ENCODE measurements at regions not wholly inside any gene's neighbourhood (a gene's known extent, or its start where the extent isn't known, plus 50 kb on each side); places are given as distances from the start of the nearest gene placed in this dataset.

GRCh38 chr3:110958313-110959147 is 113.1 kb upstream of the NECTIN3 start:
- H3K27ac ChIP-seq: no peak overlapping the region
- H3K9me3 ChIP-seq (replicated peaks): no peaks in the 10 kb centered on the region; the same call in 1 of the 2 replicates
- H3K27me3 ChIP-seq (replicated peaks): no peaks in the 10 kb centered on the region
- no peaks in the 10 kb centered on the region for H3K36me3 ChIP-seq
- no peaks in the 10 kb centered on the region; the same call in 1 of the 2 replicates for H3K4me1 ChIP-seq (replicated peaks)
- no peak for DNase-seq (ENCODE audit: low read depth in 1 of 2, low spot score in 2 of 2)
- H3K4me3 ChIP-seq: no peak overlapping the region

GRCh38 chr3:110965976-110966375 is 105.6 kb upstream of the NECTIN3 start:
- Histone ChIP-seq H3K4me3 (no peak overlapping the region), H3K27me3 (replicated peaks) (no peaks in the 10 kb centered on the region), H3K36me3 (no peaks in the 10 kb centered on the region), H3K9me3 (replicated peaks) (peaks cover 4% of the 10 kb centered on the region; the same call in 1 of the 2 replicates), H3K27ac (no peak overlapping the region), H3K4me1 (replicated peaks) (0 out of 2 replicates have a peak, but pooled peaks cover 2% of the 10 kb centered on the region)
- DNase-seq (ENCODE audit: low read depth in 1 of 2, low spot score in 2 of 2): no peak

GRCh38 chr3:110966966-110967663 is 104.5 kb upstream of the NECTIN3 start:
- no peak overlapping the region for H3K4me3 ChIP-seq
- DNase-seq (ENCODE audit: low read depth in 1 of 2, low spot score in 2 of 2): no peak
- H3K36me3 ChIP-seq: no peaks in the 10 kb centered on the region
- peaks cover 4% of the 10 kb centered on the region; the same call in 1 of the 2 replicates for H3K9me3 ChIP-seq (replicated peaks)
- no peak overlapping the region for H3K27ac ChIP-seq
- 0 out of 2 replicates have a peak, but pooled peaks cover 2% of the 10 kb centered on the region for H3K4me1 ChIP-seq (replicated peaks)
- H3K27me3 ChIP-seq (replicated peaks): no peaks in the 10 kb centered on the region

- Histone ChIP-seq H3K36me3 (no peaks in the 10 kb centered on the region), H3K4me3 (no peak overlapping the region), H3K4me1 (replicated peaks) (0 out of 2 replicates have a peak, but pooled peaks cover 2% of the 10 kb centered on the region), H3K9me3 (replicated peaks) (peaks cover 4% of the 10 kb centered on the region; the same call in 1 of the 2 replicates), H3K27ac (no peak overlapping the region), H3K27me3 (replicated peaks) (no peaks in the 10 kb centered on the region)
- DNase-seq (ENCODE audit: low read depth in 1 of 2, low spot score in 2 of 2): no peak
Observed at GRCh38 chr3:110968076-110968475, 103.5 kb upstream of the NECTIN3 start.

GRCh38 chr3:110969229-110970211 is 102.1 kb upstream of the NECTIN3 start:
- H3K36me3 ChIP-seq: no peaks in the 10 kb centered on the region
- no peak for DNase-seq (ENCODE audit: low read depth in 1 of 2, low spot score in 2 of 2)
- 0 out of 2 replicates have a peak overlapping the region, but pooled peaks have one; percentile 5 for H3K4me3 ChIP-seq
- H3K9me3 ChIP-seq (replicated peaks): peaks cover under 1% of the 10 kb centered on the region; the same call in 1 of the 2 replicates
- H3K4me1 ChIP-seq (replicated peaks): no peaks in the 10 kb centered on the region
- no peaks in the 10 kb centered on the region for H3K27me3 ChIP-seq (replicated peaks)
- no peak overlapping the region for H3K27ac ChIP-seq

- H3K27ac ChIP-seq: no peak overlapping the region
- no peaks in the 10 kb centered on the region for H3K27me3 ChIP-seq (replicated peaks)
- no peak for DNase-seq (ENCODE audit: low read depth in 1 of 2, low spot score in 2 of 2)
- no peak overlapping the region for H3K4me3 ChIP-seq
- H3K4me1 ChIP-seq (replicated peaks): no peaks in the 10 kb centered on the region
- no peaks in the 10 kb centered on the region for H3K36me3 ChIP-seq
- no peaks in the 10 kb centered on the region for H3K9me3 ChIP-seq (replicated peaks)
Observed at GRCh38 chr3:110971010-110971601, 100.5 kb upstream of the NECTIN3 start.

GRCh38 chr3:110973263-110973895 is 98.2 kb upstream of the NECTIN3 start:
- H3K4me3 ChIP-seq: no peak overlapping the region
- H3K27me3 ChIP-seq (replicated peaks): no peaks in the 10 kb centered on the region
- H3K9me3 ChIP-seq (replicated peaks): no peaks in the 10 kb centered on the region
- no peak overlapping the region for H3K27ac ChIP-seq
- no peak for DNase-seq (ENCODE audit: low read depth in 1 of 2, low spot score in 2 of 2)
- no peaks in the 10 kb centered on the region for H3K4me1 ChIP-seq (replicated peaks)
- H3K36me3 ChIP-seq: no peaks in the 10 kb centered on the region

- no peaks in the 10 kb centered on the region for H3K4me1 ChIP-seq (replicated peaks)
- no peaks in the 10 kb centered on the region for H3K36me3 ChIP-seq
- no peaks in the 10 kb centered on the region for H3K27me3 ChIP-seq (replicated peaks)
- H3K27ac ChIP-seq: no peak overlapping the region
- H3K4me3 ChIP-seq: no peak overlapping the region
- no peak for DNase-seq (ENCODE audit: low read depth in 1 of 2, low spot score in 2 of 2)
- H3K9me3 ChIP-seq (replicated peaks): no peaks in the 10 kb centered on the region
Observed at GRCh38 chr3:110974902-110975301, 96.7 kb upstream of the NECTIN3 start.

GRCh38 chr3:110984456-110985250 is 87.0 kb upstream of the NECTIN3 start:
- H3K4me3 ChIP-seq: no peak overlapping the region
- no peaks in the 10 kb centered on the region for H3K9me3 ChIP-seq (replicated peaks)
- H3K27me3 ChIP-seq (replicated peaks): no peaks in the 10 kb centered on the region
- H3K4me1 ChIP-seq (replicated peaks): no peaks in the 10 kb centered on the region
- no peak for DNase-seq (ENCODE audit: low read depth in 1 of 2, low spot score in 2 of 2)
- no peak overlapping the region for H3K27ac ChIP-seq
- no peaks in the 10 kb centered on the region for H3K36me3 ChIP-seq

GRCh38 chr3:110989446-110989845 is 82.2 kb upstream of the NECTIN3 start:
- H3K4me3 ChIP-seq: no peak overlapping the region
- no peaks in the 10 kb centered on the region for H3K9me3 ChIP-seq (replicated peaks)
- H3K36me3 ChIP-seq: no peaks in the 10 kb centered on the region
- no peaks in the 10 kb centered on the region for H3K4me1 ChIP-seq (replicated peaks)
- no peaks in the 10 kb centered on the region for H3K27me3 ChIP-seq (replicated peaks)
- H3K27ac ChIP-seq: no peak overlapping the region
- DNase-seq (ENCODE audit: low read depth in 1 of 2, low spot score in 2 of 2): no peak

- Histone ChIP-seq H3K36me3 (no peaks in the 10 kb centered on the region), H3K27ac (no peak overlapping the region), H3K27me3 (replicated peaks) (no peaks in the 10 kb centered on the region), H3K4me3 (no peak overlapping the region), H3K4me1 (replicated peaks) (no peaks in the 10 kb centered on the region), H3K9me3 (replicated peaks) (no peaks in the 10 kb centered on the region)
- no peak for DNase-seq (ENCODE audit: low read depth in 1 of 2, low spot score in 2 of 2)
Observed at GRCh38 chr3:110995461-110996231, 76.0 kb upstream of the NECTIN3 start.
